SK-N-SH (cell line): ENCODE measurements at regions not wholly inside any gene's neighbourhood (a gene's known extent, or its start where the extent isn't known, plus 50 kb on each side); places are given as distances from the start of the nearest gene placed in this dataset.

Source experiments
- CTCF ChIA-PET: fragments of 300-600, 350-600 bp; formaldehyde crosslinking; extraction: SDS; loops from one replicate; lab custom pipeline; 2021; lab: Yijun Ruan, JAX
- POLR2A ChIA-PET: fragments of 350-600 bp; sonication (Branson Sonifier 250); formaldehyde crosslinking; extraction: SDS; loops from one replicate; lab custom pipeline; 2020; ENCODE audit warnings: antibody characterized with exemption, inconsistent platforms; lab: Yijun Ruan, JAX
- DNase-seq: peaks from one replicate; pipeline ENCODE4 v3.0.0; 2012
- H2AFZ ChIP-seq: fragments of 200-600 bp; sonication (generic); 2 replicates; pipeline ENCODE4 v1.8.1; 2016; ENCODE audit warnings: antibody characterized with exemption, mild to moderate bottlenecking, low read depth
- H3F3A ChIP-seq: fragments of 200-600 bp; sonication (generic); replicated peaks from 2 replicates; pipeline ENCODE3; 2016; ENCODE audit warnings: antibody characterized with exemption, mild to moderate bottlenecking; ENCODE audit not compliant: insufficient read depth
- H3K27ac ChIP-seq, 2 experiments: fragments of 200-500 bp in 1 of 2; fragments of 200-600 bp in 1 of 2; sonication (Bioruptor generic) in 1 of 2; sonication (generic), shearing (Covaris generic) in 1 of 2; 2 replicates each; pipeline versions ENCODE4 v1.5.1 to v1.6.1; 2014 to 2016; ENCODE audit warnings: low read depth in 2 of 2, inconsistent platforms in 1 of 2, low read length in 1 of 2, mild to moderate bottlenecking in 1 of 2, mixed read lengths in 1 of 2
- H3K27me3 ChIP-seq: fragments of 200-600 bp; sonication (generic), shearing (Covaris generic); 2 replicates; pipeline ENCODE4 v1.6.1; 2016; ENCODE audit warnings: mixed run types; ENCODE audit not compliant: insufficient read depth
- H3K36me3 ChIP-seq, 2 experiments: fragments of 200-500 bp in 1 of 2; fragments of 200-600 bp in 1 of 2; sonication (Bioruptor generic) in 1 of 2; sonication (generic) in 1 of 2; replicated peaks in 1 of 2; 2 replicates each; pipeline versions ENCODE3 to v1.5.1; 2014 to 2016; ENCODE audit warnings: low read length in 1 of 2, mild to moderate bottlenecking in 1 of 2; ENCODE audit not compliant: insufficient read depth in 2 of 2, control insufficient read depth in 1 of 2
- H3K4me1 ChIP-seq, 2 experiments: fragments of 200-500 bp in 1 of 2; fragments of 200-600 bp in 1 of 2; sonication (Bioruptor generic) in 1 of 2; sonication (generic), shearing (Covaris generic) in 1 of 2; 2 replicates each; pipeline versions ENCODE4 v1.5.1 to v1.6.1; 2014 to 2016; ENCODE audit warnings: low read depth in 1 of 2, low read length in 1 of 2, mixed run types in 1 of 2; ENCODE audit not compliant: insufficient read depth in 2 of 2, control insufficient read depth in 1 of 2
- H3K4me2 ChIP-seq: fragments of 200-600 bp; sonication (generic), shearing (Covaris generic); 2 replicates; pipeline ENCODE4 v1.6.1; 2017; ENCODE audit warnings: mixed run types
- H3K4me3 ChIP-seq, 2 experiments: fragments of 200-500 bp in 1 of 2; fragments of 200-600 bp in 1 of 2; sonication (Bioruptor generic) in 1 of 2; sonication (generic), shearing (Covaris generic) in 1 of 2; 2 replicates each; pipeline versions ENCODE4 v1.5.1 to v1.8.1; 2014 to 2016; ENCODE audit warnings: low read depth in 2 of 2, inconsistent platforms in 1 of 2, low read length in 1 of 2, mild to moderate bottlenecking in 1 of 2, mixed read lengths in 1 of 2, moderate library complexity in 1 of 2
- H3K79me2 ChIP-seq: fragments of 200-600 bp; sonication (generic); 2 replicates; pipeline ENCODE4 v1.8.1; 2017; ENCODE audit warnings: mild to moderate bottlenecking; ENCODE audit not compliant: insufficient read depth
- H3K9ac ChIP-seq: fragments of 200-600 bp; sonication (generic); 2 replicates; pipeline ENCODE4 v1.6.1; 2017; ENCODE audit warnings: mixed run types
- H3K9me2 ChIP-seq: fragments of 200-600 bp; sonication (generic); 2 replicates; pipeline ENCODE4 v1.6.1; 2017; ENCODE audit warnings: mixed run types
- H3K9me3 ChIP-seq: fragments of 200-600 bp; sonication (generic); 2 replicates; pipeline ENCODE4 v1.6.1; 2017; ENCODE audit warnings: mixed run types, mild to moderate bottlenecking, moderate library complexity
- H4K20me1 ChIP-seq: fragments of 200-600 bp; sonication (generic); 2 replicates; pipeline ENCODE4 v1.6.1; 2017; ENCODE audit warnings: mild to moderate bottlenecking, mixed run types; ENCODE audit not compliant: insufficient read depth
- CHD2 ChIP-seq: fragments of 150-350 bp; IDR thresholded peaks from 2 replicates; pipeline ENCODE4 v1.6.1; 2018; ENCODE audit warnings: low read length; ENCODE audit not compliant: partially characterized antibody
- CTCF ChIP-seq: fragments of 200-600 bp; sonication (generic); IDR thresholded peaks from 2 replicates; pipeline ENCODE4 v1.6.1; 2017; ENCODE audit warnings: antibody characterized with exemption, mild to moderate bottlenecking, moderate library complexity
- ELF1 ChIP-seq: IDR thresholded peaks from 2 replicates; pipeline ENCODE4 v1.4.0; 2012
- EP300 ChIP-seq, 2 experiments: IDR thresholded peaks; 2 replicates each; pipeline versions ENCODE4 v1.4.0 to v1.6.1; 2012; ENCODE audit warnings: borderline replicate concordance in 1 of 2, low read depth in 1 of 2, low read length in 1 of 2
- FOXM1 ChIP-seq: IDR thresholded peaks from 2 replicates; pipeline ENCODE4 v1.4.0; 2012; ENCODE audit warnings: low read depth, mild to moderate bottlenecking
- GABPA ChIP-seq: IDR thresholded peaks from 2 replicates; pipeline ENCODE4 v1.4.0; 2012; ENCODE audit warnings: low read depth, mild to moderate bottlenecking
- MAX ChIP-seq: IDR thresholded peaks from 2 replicates; pipeline ENCODE4 v1.4.0; 2012; ENCODE audit warnings: low read depth
- MXI1 ChIP-seq: IDR thresholded peaks from 2 replicates; pipeline ENCODE4 v1.6.1; 2012; ENCODE audit warnings: mild to moderate bottlenecking, low read depth, low read length, improper control_type of control experiment
- NRF1 ChIP-seq: IDR thresholded peaks from 2 replicates; pipeline ENCODE4 v1.6.1; 2012; ENCODE audit warnings: low read depth, mild to moderate bottlenecking, low read length
- RAD21 ChIP-seq: IDR thresholded peaks from 2 replicates; pipeline ENCODE4 v1.6.1; 2012; ENCODE audit warnings: mild to moderate bottlenecking, low read length
- RCOR1 ChIP-seq: fragments of 150-350 bp; IDR thresholded peaks from 2 replicates; pipeline ENCODE4 v1.6.1; 2017; ENCODE audit warnings: antibody characterized with exemption, low read length
- REST ChIP-seq: IDR thresholded peaks from 2 replicates; pipeline ENCODE4 v1.6.1; 2012; ENCODE audit warnings: mild to moderate bottlenecking, low read depth, low read length, moderate library complexity
- RXRA ChIP-seq: IDR thresholded peaks from 2 replicates; pipeline ENCODE4 v1.4.0; 2012; ENCODE audit warnings: low read depth, mild to moderate bottlenecking, borderline replicate concordance
- SIN3A ChIP-seq: IDR thresholded peaks from 2 replicates; pipeline ENCODE4 v1.6.1; 2012; ENCODE audit warnings: low read depth, mild to moderate bottlenecking, low read length, moderate library complexity, borderline replicate concordance
- TAF1 ChIP-seq: IDR thresholded peaks from 2 replicates; pipeline ENCODE4 v1.6.1; 2012; ENCODE audit warnings: low read depth, mild to moderate bottlenecking, low read length, moderate library complexity, borderline replicate concordance
- USF1 ChIP-seq: IDR thresholded peaks from 2 replicates; pipeline ENCODE4 v1.4.0; 2012; ENCODE audit warnings: low read depth, borderline replicate concordance
- USF2 ChIP-seq: fragments of 150-350 bp; IDR thresholded peaks from 2 replicates; pipeline ENCODE4 v1.6.1; 2017; ENCODE audit warnings: antibody characterized with exemption, low read length, low read depth, borderline replicate concordance
- YY1 ChIP-seq: IDR thresholded peaks from 2 replicates; pipeline ENCODE4 v1.4.0; 2012; ENCODE audit warnings: low read depth, mild to moderate bottlenecking
- ZBTB33 ChIP-seq: IDR thresholded peaks from 2 replicates; pipeline ENCODE4 v1.4.0; 2012; ENCODE audit warnings: low read depth, borderline replicate concordance
- WGBS: methylation state at CpG from one replicate; pipeline ENCODE4 v1.1.6; 2017; ENCODE audit warnings: low lambda C conversion rate; 5-methylcytosine and 5-hydroxymethylcytosine counted together

GRCh38 chr11:24157316-24157715 is 339.5 kb upstream of the LUZP2 start:
- CTCF ChIA-PET = no interaction called here
- Histone ChIP-seq H4K20me1 (no peaks in the 10 kb centered on the region), H2AFZ (no peak overlapping the region), H3K79me2 (no peaks in the 10 kb centered on the region), H3K9me2 (no peaks in the 10 kb centered on the region), H3F3A (no peaks in the 10 kb centered on the region), H3K9me3 (no peaks in the 10 kb centered on the region), H3K27me3 (no peaks in the 10 kb centered on the region), H3K27ac (no peak overlapping the region), H3K4me2 (no peak overlapping the region), H3K9ac (no peak overlapping the region), H3K36me3 (no peaks in the 10 kb centered on the region), H3K4me1 (no peaks in the 10 kb centered on the region), H3K4me3 (no peak overlapping the region)
- TF ChIP-seq FOXM1 (no peak), CTCF (no peak), SIN3A (no peak), USF1 (no peak), USF2 (no peak), RCOR1 (no peak), RXRA (no peak), EP300 (IDR thresholded peaks at IDR 0.05; ENCODE audit: borderline replicate concordance in 1 of 2, low read depth in 1 of 2, low read length in 1 of 2) (no peak), GABPA (no peak), MAX (no peak), NRF1 (no peak), REST (no peak), MXI1 (no peak), TAF1 (no peak), YY1 (no peak), CHD2 (no peak), ELF1 (no peak), ZBTB33 (no peak), RAD21 (no peak)
- whole genome bisulfite sequencing = 26% methylated on average over 2 of the region's 2 CpGs
- DNase-seq = no peak
- POLR2A ChIA-PET = no interaction called here
